ENCODE measurements at regions not wholly inside any gene's neighbourhood (a gene's known extent, or its start where the extent isn't known, plus 50 kb on each side); places are given as distances from the start of the nearest gene placed in this dataset.
"Not testable (repeated sequence)": the region's sequence is repeated elsewhere in the genome, so short reads cannot be mapped to it uniquely, and the experiment has no call there.

GRCh38 chrX:82695066-82695465 lies 813.0 kb upstream of the POU3F4 start:
- TF ChIP-seq CTCF (IDR thresholded peaks at IDR 0.05; ENCODE audit: low read depth, low read length), result no peak
- Histone ChIP-seq H3K27ac (no peak overlapping the region), H3K27me3 (ENCODE audit: insufficient read depth, low read depth, severe bottlenecking) (peaks cover 16% of the 10 kb centered on the region), H3K4me3 (ENCODE audit: low read depth, low read length) (no peak overlapping the region), H3K9me3 (ENCODE audit: severe bottlenecking) (no peaks in the 10 kb centered on the region), H3K36me3 (no peaks in the 10 kb centered on the region)
- no peak for DNase-seq

- Histone ChIP-seq H3K36me3 (no peaks in the 10 kb centered on the region), H3K27ac (no peak overlapping the region), H3K27me3 (ENCODE audit: insufficient read depth, low read depth, severe bottlenecking) (peaks cover 34% of the 10 kb centered on the region), H3K9me3 (ENCODE audit: severe bottlenecking) (no peaks in the 10 kb centered on the region), H3K4me3 (ENCODE audit: low read depth, low read length) (no peak overlapping the region)
- no peak for TF ChIP-seq CTCF (IDR thresholded peaks at IDR 0.05; ENCODE audit: low read depth, low read length)
- no peak for DNase-seq
Observed at GRCh38 chrX:82703551-82703950, 804.5 kb upstream of the POU3F4 start.

- TF ChIP-seq CTCF (IDR thresholded peaks at IDR 0.05; ENCODE audit: low read depth, low read length), result no peak
- DNase-seq, result no peak
- H3K9me3 ChIP-seq (ENCODE audit: severe bottlenecking), result no peaks in the 10 kb centered on the region
- no peak overlapping the region for H3K27ac ChIP-seq
- H3K27me3 ChIP-seq (ENCODE audit: insufficient read depth, low read depth, severe bottlenecking), result peaks cover 17% of the 10 kb centered on the region
- no peak overlapping the region for H3K4me3 ChIP-seq (ENCODE audit: low read depth, low read length)
- no peaks in the 10 kb centered on the region for H3K36me3 ChIP-seq
Observed at GRCh38 chrX:82711457-82711856, 796.6 kb upstream of the POU3F4 start.

- Histone ChIP-seq H3K4me3 (ENCODE audit: low read depth, low read length) (no peak overlapping the region), H3K27ac (no peak overlapping the region), H3K27me3 (ENCODE audit: insufficient read depth, low read depth, severe bottlenecking) (peaks cover 26% of the 10 kb centered on the region), H3K36me3 (no peaks in the 10 kb centered on the region), H3K9me3 (ENCODE audit: severe bottlenecking) (no peaks in the 10 kb centered on the region)
- TF ChIP-seq CTCF (IDR thresholded peaks at IDR 0.05; ENCODE audit: low read depth, low read length), result no peak
- DNase-seq, result no peak
Observed at GRCh38 chrX:82721891-82722290, 786.2 kb upstream of the POU3F4 start.

- peaks cover 21% of the 10 kb centered on the region for H3K27me3 ChIP-seq (ENCODE audit: insufficient read depth, low read depth, severe bottlenecking)
- H3K4me3 ChIP-seq (ENCODE audit: low read depth, low read length), result no peak overlapping the region
- no peaks in the 10 kb centered on the region for H3K36me3 ChIP-seq
- TF ChIP-seq CTCF (IDR thresholded peaks at IDR 0.05; ENCODE audit: low read depth, low read length), result no peak
- H3K9me3 ChIP-seq (ENCODE audit: severe bottlenecking), result no peaks in the 10 kb centered on the region
- DNase-seq, result no peak
- H3K27ac ChIP-seq, result no peak overlapping the region
Observed at GRCh38 chrX:82723806-82724205, 784.3 kb upstream of the POU3F4 start.

- H3K27ac ChIP-seq; H3K9me3 ChIP-seq (ENCODE audit: severe bottlenecking); DNase-seq: not testable (repeated sequence)
Observed at GRCh38 chrX:82727436-82727835, 780.7 kb upstream of the POU3F4 start.

More at GRCh38 chrX:82727436-82727835, 780.7 kb upstream of the POU3F4 start:
- H3K27me3 ChIP-seq (ENCODE audit: insufficient read depth, low read depth, severe bottlenecking), result peaks cover 13% of the 10 kb centered on the region
- H3K36me3 ChIP-seq; H3K4me3 ChIP-seq (ENCODE audit: low read depth, low read length): not testable (repeated sequence)
